H9 (cell line): ENCODE measurements at regions not wholly inside any gene's neighbourhood (a gene's known extent, or its start where the extent isn't known, plus 50 kb on each side); places are given as distances from the start of the nearest gene placed in this dataset.

Experiments
- DNase-seq: peaks from one replicate; pipeline ENCODE4 v3.0.0-alpha.2; 2017
- H2AFZ ChIP-seq: one replicate; pipeline ENCODE4 v1.6.1; 2013; ENCODE audit warnings: mild to moderate bottlenecking, low read length, control low read depth, moderate library complexity
- H2AK5ac ChIP-seq: 2 replicates; pipeline ENCODE4 v1.6.1; 2013; ENCODE audit warnings: low read length, control low read depth, mixed read lengths; ENCODE audit not compliant: insufficient read length
- H2BK120ac ChIP-seq: one replicate; pipeline ENCODE4 v1.6.1; 2013; ENCODE audit warnings: low read depth, mild to moderate bottlenecking, low read length, control low read depth, inconsistent platforms; ENCODE audit not compliant: poor library complexity, severe bottlenecking
- H2BK12ac ChIP-seq: 2 replicates; pipeline ENCODE4 v1.6.1; 2013; ENCODE audit warnings: low read length, control low read depth, mixed read lengths, low read depth; ENCODE audit not compliant: insufficient read length
- H2BK15ac ChIP-seq: 2 replicates; pipeline ENCODE4 v1.6.1; 2013; ENCODE audit warnings: low read depth, low read length, control low read depth
- H2BK20ac ChIP-seq: one replicate; pipeline ENCODE4 v1.6.1; 2013; ENCODE audit warnings: low read depth, mild to moderate bottlenecking, low read length, control low read depth, inconsistent platforms; ENCODE audit not compliant: poor library complexity, severe bottlenecking
- H2BK5ac ChIP-seq: 2 replicates; pipeline ENCODE4 v1.6.1; 2013; ENCODE audit warnings: low read length, control low read depth, mixed read lengths; ENCODE audit not compliant: insufficient read length
- H3K14ac ChIP-seq: 2 replicates; pipeline ENCODE4 v1.6.1; 2013; ENCODE audit warnings: low read length, control low read depth; ENCODE audit not compliant: insufficient read depth
- H3K18ac ChIP-seq: 2 replicates; pipeline ENCODE4 v1.6.1; 2013; ENCODE audit warnings: low read depth, mild to moderate bottlenecking, mixed read lengths, low read length, control low read depth; ENCODE audit not compliant: insufficient read length
- H3K23ac ChIP-seq: 2 replicates; pipeline ENCODE4 v1.6.1; 2013; ENCODE audit warnings: low read length, control low read depth, mixed read lengths, low read depth; ENCODE audit not compliant: insufficient read length
- H3K23me2 ChIP-seq: 2 replicates; pipeline ENCODE4 v1.6.1; 2013; ENCODE audit warnings: low read depth, mild to moderate bottlenecking, mixed read lengths, low read length, control low read depth; ENCODE audit not compliant: insufficient read length, poor library complexity, severe bottlenecking
- H3K27ac ChIP-seq: 2 replicates; pipeline ENCODE4 v1.5.1; 2013; ENCODE audit warnings: low read length, control low read depth, mixed read lengths, low read depth; ENCODE audit not compliant: insufficient read length
- H3K27me3 ChIP-seq: 2 replicates; pipeline ENCODE4 v1.6.1; 2013; ENCODE audit warnings: low read length, control low read depth, inconsistent platforms; ENCODE audit not compliant: insufficient read depth
- H3K4ac ChIP-seq: 2 replicates; pipeline ENCODE4 v1.6.1; 2013; ENCODE audit warnings: low read depth, mild to moderate bottlenecking, control low read depth, inconsistent platforms, low read length, moderate library complexity
- H3K4me1 ChIP-seq: 2 replicates; pipeline ENCODE4 v1.6.1; 2013; ENCODE audit warnings: low read length, control low read depth, inconsistent platforms; ENCODE audit not compliant: insufficient read depth
- H3K4me2 ChIP-seq: 2 replicates; pipeline ENCODE4 v1.6.1; 2013; ENCODE audit warnings: low read length, control low read depth, mixed read lengths; ENCODE audit not compliant: insufficient read length, insufficient read depth
- H3K56ac ChIP-seq: 2 replicates; pipeline ENCODE4 v1.6.1; 2013; ENCODE audit warnings: low read depth, mild to moderate bottlenecking, mixed read lengths, low read length, control low read depth; ENCODE audit not compliant: insufficient read length
- H3K79me1 ChIP-seq: 2 replicates; pipeline ENCODE4 v1.6.1; 2013; ENCODE audit warnings: low read depth, mild to moderate bottlenecking, moderate library complexity, low read length, control low read depth, inconsistent platforms; ENCODE audit not compliant: insufficient read depth, poor library complexity, severe bottlenecking
- H3K79me2 ChIP-seq: 2 replicates; pipeline ENCODE4 v1.6.1; 2013; ENCODE audit warnings: low read length, control low read depth, inconsistent platforms; ENCODE audit not compliant: insufficient read depth
- H3K9ac ChIP-seq: 2 replicates; pipeline ENCODE4 v1.6.1; 2013; ENCODE audit warnings: low read length, control low read depth, mixed read lengths; ENCODE audit not compliant: insufficient read length; ENCODE audit errors: extremely low read depth
- H3K9me3 ChIP-seq: one replicate; pipeline ENCODE4 v1.6.1; 2013; ENCODE audit warnings: low read depth, low read length, inconsistent platforms; ENCODE audit not compliant: control insufficient read depth
- H3T11ph ChIP-seq: one replicate; pipeline ENCODE4 v1.6.1; 2013; ENCODE audit warnings: mild to moderate bottlenecking, low read length, control low read depth, inconsistent platforms
- H4K20me1 ChIP-seq: one replicate; pipeline ENCODE4 v1.6.1; 2013; ENCODE audit not compliant: control insufficient read depth, insufficient read length, insufficient read depth
- H4K5ac ChIP-seq: 2 replicates; pipeline ENCODE4 v1.6.1; 2013; ENCODE audit warnings: low read depth, mild to moderate bottlenecking, mixed read lengths, low read length, control low read depth; ENCODE audit not compliant: insufficient read length
- H4K8ac ChIP-seq: replicated peaks from 2 replicates; pipeline ENCODE4 v1.6.1; 2013; ENCODE audit warnings: low read length, control low read depth, mixed read lengths, low read depth; ENCODE audit not compliant: insufficient read length
- H4K91ac ChIP-seq: 2 replicates; pipeline ENCODE4 v1.6.1; 2013; ENCODE audit warnings: low read depth, mild to moderate bottlenecking, moderate library complexity, mixed read lengths, low read length, control low read depth; ENCODE audit not compliant: insufficient read length
- H3K27ac Mint-ChIP-seq, 3 experiments: 2 replicates in 2 of 3; 3 replicates in 1 of 3; pipeline ENCODE4 v1.8.0; 2020 to 2021; ENCODE audit warnings: mixed read lengths in 3 of 3, mild to moderate bottlenecking in 1 of 3, moderate library complexity in 1 of 3
- H3K27me3 Mint-ChIP-seq: 2 replicates; pipeline ENCODE4 v1.8.0; 2021; ENCODE audit warnings: low read depth, mild to moderate bottlenecking, moderate library complexity, mixed read lengths
- H3K36me3 Mint-ChIP-seq, 3 experiments: 2 replicates in 2 of 3; 3 replicates in 1 of 3; pipeline ENCODE4 v1.8.0; 2020 to 2021; ENCODE audit warnings: low read depth in 3 of 3, mixed read lengths in 3 of 3; ENCODE audit not compliant: insufficient read depth in 1 of 3
- H3K4me1 Mint-ChIP-seq, 2 experiments: 2 replicates each; pipeline ENCODE4 v1.8.0; 2020; ENCODE audit warnings: mixed read lengths in 2 of 2
- H3K4me3 Mint-ChIP-seq, 2 experiments: 2 replicates in 1 of 2; 3 replicates in 1 of 2; pipeline ENCODE4 v1.8.0; 2020 to 2021; ENCODE audit warnings: mild to moderate bottlenecking in 2 of 2, mixed read lengths in 2 of 2, moderate library complexity in 1 of 2
- H3K9me3 Mint-ChIP-seq, 2 experiments: 2 replicates in 1 of 2; 3 replicates in 1 of 2; pipeline ENCODE4 v1.8.0; 2020; ENCODE audit warnings: mild to moderate bottlenecking in 2 of 2, mixed read lengths in 2 of 2, moderate library complexity in 1 of 2
- CTCF ChIP-seq: fragments of 200-600 bp; sonication (generic); conservative IDR thresholded peaks from 3 replicates; pipeline ENCODE4 v1.8.0; 2021; ENCODE audit warnings: antibody characterized with exemption, mild to moderate bottlenecking
- WGBS: extraction: QIAGEN DNeasy Blood & Tissue Kit; methylation state at CpG from one replicate; pipeline ENCODE4 v1.1.7; 2013; ENCODE audit warnings: missing lambda C conversion rate, low lambda C conversion rate, mixed read lengths; ENCODE audit not compliant: insufficient read length; ENCODE audit errors: extremely low coverage; 5-methylcytosine and 5-hydroxymethylcytosine counted together

GRCh38 chr12:84089356-84089755 is 823.2 kb downstream of the SLC6A15 start:
- Mint-ChIP-seq H3K36me3 (no peaks in the 10 kb centered on the region), H3K4me1 (no peaks in the 10 kb centered on the region), H3K27ac (no peak overlapping the region), H3K27me3 (no peaks in the 10 kb centered on the region), H3K4me3 (no peak overlapping the region), H3K9me3 (no peaks in the 10 kb centered on the region; a peak in 1 of 5 replicates)
- Histone ChIP-seq H3K4ac (no peak overlapping the region), H4K91ac (no peak overlapping the region), H3K27me3 (no peaks in the 10 kb centered on the region), H3K4me2 (no peak overlapping the region), H3K79me1 (no peaks in the 10 kb centered on the region), H4K5ac (no peak overlapping the region), H2BK20ac (no peak overlapping the region), H4K8ac (no peak overlapping the region), H2BK120ac (no peak overlapping the region), H3K4me1 (no peaks in the 10 kb centered on the region), H3K27ac (no peak overlapping the region), H3T11ph (no peak overlapping the region), H4K20me1 (no peaks in the 10 kb centered on the region), H3K79me2 (no peaks in the 10 kb centered on the region), H3K9me3 (no peaks in the 10 kb centered on the region), H3K56ac (no peak overlapping the region), H2BK15ac (no peak overlapping the region), H2AK5ac (no peak overlapping the region), H2BK12ac (no peak overlapping the region), H2BK5ac (no peak overlapping the region), H2AFZ (no peak overlapping the region), H3K9ac (no peak overlapping the region), H3K14ac (no peak overlapping the region), H3K18ac (no peak overlapping the region), H3K23ac (no peak overlapping the region), H3K23me2 (no peaks in the 10 kb centered on the region)
- no peak for DNase-seq
- TF ChIP-seq CTCF = no peak
- WGBS = no CpG with 5 or more reads among the region's 4 CpGs
